Fibroblast of peridontal ligament (primary cell): ENCODE measurements at regions not wholly inside any gene's neighbourhood (a gene's known extent, or its start where the extent isn't known, plus 50 kb on each side); places are given as distances from the start of the nearest gene placed in this dataset.
A peak's percentile ranks its signal among the peaks of the same experiment; 100 is the strongest.
"Not testable (repeated sequence)": the region's sequence is repeated elsewhere in the genome, so short reads cannot be mapped to it uniquely, and the experiment has no call there.

Source experiments
- DNase-seq: peaks from one replicate; pipeline ENCODE4 v3.0.0-alpha.2; 2010; ENCODE audit errors: extremely low read depth

DNA sequence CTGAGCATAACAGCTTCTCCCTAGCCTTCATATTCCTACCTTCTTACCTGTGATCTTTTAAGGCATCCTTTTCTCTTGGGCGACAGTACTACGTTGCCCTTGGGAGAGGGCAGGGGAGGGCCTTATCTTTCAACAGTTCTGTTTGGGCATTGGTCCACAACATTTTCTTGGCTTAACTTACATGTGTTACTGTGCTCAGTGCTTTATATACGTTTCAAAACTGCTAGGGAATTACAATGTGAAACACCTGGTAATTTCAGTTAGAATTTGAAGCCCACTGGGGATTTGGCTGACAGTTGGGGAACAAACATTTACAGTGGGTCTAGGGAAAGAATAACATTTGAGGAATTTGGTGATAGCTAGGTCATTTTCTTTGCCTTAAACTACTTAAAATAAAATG is 667.1 kb downstream of the PRIM2 start:
- not testable (repeated sequence) for DNase-seq

DNA sequence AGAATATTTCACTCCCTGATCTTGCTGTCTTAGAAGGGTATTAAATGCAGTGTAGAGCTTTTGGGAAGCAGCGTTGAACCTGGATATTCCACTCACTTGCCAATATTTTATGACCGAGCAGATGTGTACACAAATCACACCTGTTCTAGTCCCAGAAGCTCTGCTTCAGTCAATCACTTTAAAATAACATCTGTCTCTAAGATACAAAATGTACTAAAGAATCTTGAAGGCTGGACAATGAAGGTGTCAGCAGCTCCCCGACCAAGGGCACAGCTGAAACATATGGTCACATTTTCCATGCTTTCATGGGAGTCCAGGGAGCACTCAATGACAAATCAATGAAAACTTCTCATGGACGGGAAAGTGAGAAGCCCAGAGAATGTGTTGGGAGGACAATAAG is 668.3 kb downstream of the PRIM2 start:
- DNase-seq, result not testable (repeated sequence)

DNA sequence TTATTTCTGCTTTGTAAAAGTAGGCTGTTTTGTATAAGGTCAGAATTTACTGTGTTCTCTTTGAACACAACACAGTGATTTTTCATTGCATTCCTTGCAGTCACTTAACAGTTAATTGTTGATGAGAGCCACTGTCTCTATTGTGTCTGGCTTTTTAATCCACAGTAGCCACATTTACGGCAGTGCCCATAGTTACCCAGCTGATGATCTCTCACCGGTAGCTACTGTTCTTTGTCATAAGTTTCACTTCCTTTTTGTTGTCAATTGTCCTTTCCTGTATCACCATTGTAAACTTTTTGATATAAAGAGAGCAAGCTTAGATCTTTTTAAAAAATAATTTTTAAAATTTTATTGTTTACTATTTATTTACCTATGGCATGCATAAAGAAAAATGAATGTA is 669.2 kb downstream of the PRIM2 start:
- not testable (repeated sequence) for DNase-seq

DNA sequence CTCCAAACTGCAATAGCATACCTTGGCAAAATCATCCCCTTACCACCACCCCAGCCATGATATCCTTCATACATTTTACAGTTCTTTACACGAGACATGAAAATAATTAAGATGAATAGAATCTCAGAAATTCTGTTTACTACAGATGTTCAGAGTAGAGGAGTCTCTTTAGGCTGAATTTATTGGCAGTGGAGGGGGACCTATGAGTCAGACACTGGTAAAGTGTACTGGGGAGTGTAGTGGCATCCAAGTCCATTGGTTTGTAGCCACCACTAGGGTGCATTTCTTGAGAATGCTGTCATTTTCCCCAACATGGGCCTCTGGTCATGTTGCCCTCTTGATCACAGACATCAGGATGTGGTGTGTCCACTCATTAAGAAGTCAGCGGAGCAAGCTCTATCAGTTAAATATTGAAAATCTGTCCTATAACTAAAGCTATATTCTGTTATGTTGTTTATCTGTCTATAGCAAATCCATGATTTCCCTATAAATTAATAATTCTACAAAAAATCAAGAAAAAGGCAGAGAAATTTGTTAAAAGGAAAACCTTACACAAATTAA is 672.2 kb downstream of the PRIM2 start:
- DNase-seq, result not testable (repeated sequence)

DNA sequence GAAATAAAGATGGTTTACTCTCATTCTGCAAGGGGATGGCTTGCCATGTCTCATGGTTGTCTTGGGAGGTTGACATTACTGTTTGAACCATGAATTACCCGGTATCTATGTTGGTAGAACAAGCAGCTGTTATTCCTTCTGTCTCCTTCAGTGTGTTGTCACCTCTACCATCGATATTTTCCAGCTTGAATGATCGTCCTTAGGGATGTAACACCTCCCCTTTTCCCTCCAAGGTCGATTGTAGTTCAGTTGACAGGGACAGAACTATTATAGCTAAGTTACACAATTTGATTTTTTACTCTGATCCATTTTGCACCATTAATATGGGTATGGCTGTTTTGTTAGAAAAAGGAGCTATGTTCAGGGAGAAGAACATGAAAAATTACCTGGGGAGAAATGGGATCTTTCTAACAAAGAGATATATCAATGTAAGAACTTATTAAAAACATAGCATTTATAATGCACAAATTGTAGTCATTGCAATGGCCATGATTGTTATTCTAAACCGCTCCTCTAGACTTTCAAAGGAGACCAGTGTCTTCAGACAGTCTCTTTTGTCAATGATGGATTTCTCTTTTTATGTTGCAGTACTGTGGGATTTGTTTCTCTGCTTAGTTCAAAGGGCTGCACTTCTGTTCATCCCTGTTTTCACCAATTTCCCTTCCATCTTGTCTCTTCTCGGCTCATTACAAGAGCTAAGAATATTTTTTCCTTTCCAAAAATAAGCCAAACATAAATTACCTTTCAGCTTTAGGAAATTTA is 681.6 kb downstream of the PRIM2 start:
- DNase-seq, result not testable (repeated sequence)

DNA sequence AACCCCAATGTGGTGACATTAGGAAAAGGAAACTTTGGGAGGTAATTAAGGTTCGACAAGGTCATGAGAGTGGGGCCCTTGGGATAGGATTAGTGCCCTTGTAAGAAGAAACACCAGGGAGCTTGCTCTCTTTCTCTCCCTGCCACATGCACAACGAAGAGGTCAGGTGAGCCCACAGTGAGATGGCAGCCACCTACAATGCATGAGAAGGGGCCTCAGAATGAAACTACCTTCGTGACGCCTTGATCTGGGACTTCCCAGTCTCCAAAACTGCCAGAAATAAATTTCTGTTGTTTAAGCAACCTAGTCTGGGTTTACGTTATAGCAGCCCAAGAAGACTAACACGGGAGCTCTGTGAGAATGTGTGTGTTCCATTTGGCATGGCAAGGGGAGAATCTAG is 682.8 kb downstream of the PRIM2 start:
- DNase-seq, result not testable (repeated sequence)

DNA sequence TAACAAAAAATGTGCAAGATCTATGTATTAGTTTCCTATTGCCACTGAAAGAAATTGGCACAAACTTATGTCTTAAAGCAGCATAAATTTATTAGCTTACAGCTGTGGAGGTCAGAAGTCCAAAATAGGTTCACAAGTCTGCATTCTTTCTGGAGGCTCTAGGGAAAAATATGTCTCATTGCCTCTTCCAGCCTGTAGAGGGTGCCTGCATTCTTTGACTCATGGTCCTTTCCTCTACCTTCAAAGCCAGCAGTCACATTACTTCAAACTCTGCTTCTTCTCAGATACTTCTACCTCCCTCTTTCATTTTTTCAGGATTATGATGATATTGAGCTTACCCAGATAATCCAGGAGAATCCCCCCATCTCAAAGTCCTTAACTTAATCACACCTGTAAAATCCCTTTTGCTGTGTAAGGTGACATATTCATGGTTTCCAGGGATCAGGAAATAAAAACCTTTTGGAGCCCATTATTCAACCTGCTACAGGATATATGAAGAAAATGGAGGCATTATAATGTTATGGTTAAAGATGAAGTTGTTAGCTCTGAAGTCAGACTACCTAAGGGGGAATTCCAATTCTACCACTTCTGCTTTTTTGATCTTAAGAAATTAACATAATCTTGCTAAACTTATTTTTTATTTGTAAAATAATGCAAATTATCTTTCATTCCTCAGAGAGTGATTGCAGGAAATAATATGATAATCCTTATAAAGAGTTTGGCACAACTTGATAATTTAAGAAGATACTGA is 686.2 kb downstream of the PRIM2 start:
- not testable (repeated sequence) for DNase-seq

DNA sequence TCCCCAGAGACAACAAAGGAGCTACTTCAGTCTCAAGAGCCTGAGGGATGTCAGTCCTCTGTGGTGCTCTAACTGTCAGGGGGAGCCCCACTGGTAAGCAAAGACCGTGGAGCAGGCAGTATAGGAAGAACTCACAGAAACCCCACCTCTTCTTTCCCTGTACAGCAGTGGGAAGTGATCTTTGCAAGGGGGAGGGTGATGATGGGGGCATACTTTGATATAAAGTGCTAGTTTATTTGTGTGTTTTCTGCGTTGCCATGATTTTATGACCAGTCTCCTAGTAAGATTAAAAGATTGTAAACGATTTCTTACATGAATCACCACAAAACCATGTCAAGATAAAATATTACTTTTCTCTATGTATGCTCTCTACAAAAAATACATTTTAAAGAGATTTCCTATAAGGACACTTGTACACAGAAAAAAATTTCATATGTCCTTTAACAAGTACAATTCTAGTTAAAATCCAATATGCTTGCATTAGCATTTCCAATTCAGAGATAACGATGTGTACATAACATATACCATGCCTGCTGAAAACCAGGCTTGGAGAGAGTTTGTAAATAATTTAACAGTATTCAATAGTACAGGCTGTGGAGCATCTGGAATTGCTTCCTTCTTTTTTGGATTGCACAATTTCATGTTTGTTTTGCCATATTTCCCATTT is 690.0 kb downstream of the PRIM2 start:
- not testable (repeated sequence) for DNase-seq

DNA sequence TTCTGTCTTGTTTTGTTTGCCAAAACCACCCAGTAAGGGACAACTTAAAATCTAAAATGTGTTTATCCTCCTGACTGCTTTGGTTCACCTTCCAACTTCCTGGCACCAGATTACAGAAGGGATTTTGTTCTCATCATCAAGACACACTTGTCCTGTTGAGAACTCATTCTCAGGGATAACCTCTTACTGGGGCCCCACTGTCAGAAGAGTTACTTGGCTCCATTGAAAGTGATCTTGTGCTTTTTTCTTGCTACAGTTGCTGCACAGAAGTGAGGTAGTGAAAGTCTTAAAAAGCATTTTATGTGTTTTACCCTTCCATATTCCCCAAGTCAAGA is 690.5 kb downstream of the PRIM2 start:
- not testable (repeated sequence) for DNase-seq

DNA sequence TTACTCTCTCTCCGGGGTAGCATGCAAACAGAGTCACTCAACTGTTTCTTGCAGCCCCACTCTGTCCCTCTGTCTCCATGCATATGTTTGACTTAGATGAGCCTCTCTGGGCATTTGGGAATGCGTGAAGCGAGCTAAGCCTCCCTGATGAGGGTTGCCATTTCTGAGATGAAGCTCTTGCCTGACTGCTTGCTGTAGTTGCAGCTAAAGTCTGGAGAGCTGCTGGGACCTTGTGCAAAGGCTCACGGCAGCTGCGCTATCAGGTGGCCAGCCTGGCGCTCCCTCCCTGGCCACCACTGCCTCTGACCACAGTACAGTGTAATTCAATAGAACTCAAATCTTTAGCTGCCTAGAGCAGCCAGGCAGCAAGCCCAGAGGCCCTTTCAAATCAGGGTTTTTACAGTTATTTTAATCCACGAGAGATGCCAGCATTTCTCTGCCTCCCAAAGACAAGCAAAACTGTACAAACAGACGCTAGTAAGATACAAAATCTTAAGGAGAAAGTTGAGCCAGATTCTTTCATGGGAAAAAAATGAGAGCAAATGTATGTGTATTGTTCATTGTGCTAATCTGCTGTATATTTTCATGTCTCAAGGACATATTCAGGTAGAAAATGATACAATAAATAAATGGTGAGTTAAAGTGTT is 694.6 kb downstream of the PRIM2 start:
- not testable (repeated sequence) for DNase-seq

DNA sequence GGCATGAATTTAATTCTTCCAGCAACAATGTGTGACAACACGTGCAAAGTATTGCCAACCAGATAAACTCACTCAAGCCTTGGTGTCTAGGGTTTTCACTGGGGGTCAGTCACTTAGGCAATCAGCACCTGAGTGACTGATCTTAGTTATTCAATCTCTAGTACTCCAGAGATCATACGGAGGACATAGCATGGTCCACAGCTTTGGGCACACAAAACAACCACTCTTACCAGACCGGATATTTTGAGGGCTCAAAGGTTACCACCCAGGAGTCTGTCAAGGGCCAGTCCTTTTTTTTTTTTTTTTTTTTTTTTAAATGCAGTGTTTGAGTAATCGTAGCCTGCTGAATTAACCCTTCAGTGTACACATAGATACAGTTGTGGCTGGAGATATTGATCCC is 699.2 kb downstream of the PRIM2 start:
- DNase-seq, result not testable (repeated sequence)

DNA sequence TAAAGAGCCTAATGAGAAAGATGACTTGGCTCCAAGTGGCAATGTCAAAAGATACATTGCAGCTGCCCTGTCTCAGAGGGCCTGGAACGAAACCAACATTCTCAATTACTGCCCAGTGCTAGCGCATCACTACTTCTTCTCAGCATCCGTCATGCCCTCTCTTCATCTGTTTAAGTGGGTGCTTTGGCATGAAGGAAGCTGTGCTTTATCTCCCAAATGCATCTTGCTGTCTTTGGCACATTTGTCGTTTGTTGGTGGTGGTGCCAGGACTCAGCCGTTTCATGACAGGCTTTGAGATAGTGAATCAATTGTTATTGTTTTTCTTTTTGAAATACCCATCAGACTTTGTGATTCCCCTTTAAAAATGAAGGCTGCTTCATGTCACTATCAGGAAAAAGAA is 710.8 kb downstream of the PRIM2 start:
- DNase-seq, result not testable (repeated sequence)

DNA sequence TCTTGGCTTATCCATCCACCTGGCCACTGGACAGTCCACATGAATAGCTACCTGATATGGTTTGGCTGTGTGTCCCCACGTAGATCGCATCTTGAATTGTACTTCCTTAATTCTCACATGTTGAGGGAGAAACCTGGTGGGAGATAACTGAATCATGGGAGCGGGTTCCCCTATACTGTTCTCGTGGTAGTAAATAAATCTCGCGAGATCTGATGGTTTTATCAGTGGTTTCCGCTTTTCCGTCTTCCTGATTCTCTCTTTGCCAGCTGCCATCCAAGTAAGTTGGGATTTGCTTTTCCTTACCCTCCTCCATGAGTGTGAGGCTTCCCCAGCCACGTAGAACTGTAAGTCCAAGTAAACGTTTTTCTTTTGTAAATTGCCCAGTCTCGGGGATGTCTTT is 720.8 kb downstream of the PRIM2 start:
- DNase-seq, result not testable (repeated sequence)

DNA sequence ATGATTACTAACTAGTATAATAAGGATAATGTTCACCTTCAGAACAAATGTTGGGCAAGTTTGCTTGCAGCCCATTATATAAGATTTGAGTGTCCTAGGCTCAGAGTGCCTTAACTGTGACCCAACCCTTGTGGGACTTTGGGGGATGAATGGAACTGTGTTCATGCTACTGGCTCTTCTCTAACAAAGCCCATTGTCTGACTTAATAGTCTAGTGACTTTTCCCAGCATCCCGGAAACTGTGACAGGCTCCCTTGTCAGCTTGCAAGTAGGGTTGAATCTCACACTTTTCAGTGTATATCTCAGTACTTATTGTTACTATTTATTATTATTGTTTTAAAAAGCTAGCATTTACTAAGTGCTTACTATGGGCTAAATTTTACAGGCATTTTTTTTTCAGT is 729.2 kb downstream of the PRIM2 start:
- DNase-seq, result not testable (repeated sequence)

DNA sequence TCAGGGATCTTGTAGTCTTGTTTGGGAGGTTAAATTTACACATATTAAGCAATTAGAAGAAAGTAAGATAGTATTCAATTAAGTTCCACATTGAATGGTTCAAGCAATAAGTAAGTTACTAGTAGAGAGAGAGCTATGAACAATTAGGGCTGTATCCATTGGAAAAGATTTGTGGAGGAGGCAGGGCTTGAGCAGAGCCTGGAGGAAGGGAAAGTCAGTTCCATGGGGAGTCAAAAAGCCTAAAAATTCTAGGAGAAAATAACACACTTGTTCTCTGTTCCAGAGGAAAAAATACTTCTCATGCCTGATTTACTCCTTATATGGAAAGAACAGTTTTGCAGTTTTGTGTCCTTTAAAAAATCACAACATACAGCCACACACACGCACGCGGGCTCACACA is 730.0 kb downstream of the PRIM2 start:
- not testable (repeated sequence) for DNase-seq

DNA sequence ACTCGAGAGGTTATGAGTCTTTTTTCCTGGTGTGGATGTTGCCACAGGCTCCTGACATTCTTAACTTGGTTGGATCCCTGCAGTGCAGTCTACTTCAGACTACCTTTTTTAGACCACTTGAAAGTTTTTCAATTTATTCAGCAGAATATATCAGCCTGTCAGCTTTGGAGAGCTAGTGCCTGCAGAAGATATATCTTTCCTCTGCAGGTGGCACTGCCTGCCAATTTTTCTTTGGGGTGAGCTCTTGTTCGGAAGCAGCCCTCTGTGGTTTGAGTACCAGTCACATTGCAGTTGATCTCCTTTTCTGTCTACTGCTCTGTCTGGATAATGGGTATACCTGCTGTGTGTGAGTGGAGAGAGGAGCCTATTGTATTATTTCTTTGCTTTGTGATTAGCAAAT is 730.4 kb downstream of the PRIM2 start:
- not testable (repeated sequence) for DNase-seq

DNA sequence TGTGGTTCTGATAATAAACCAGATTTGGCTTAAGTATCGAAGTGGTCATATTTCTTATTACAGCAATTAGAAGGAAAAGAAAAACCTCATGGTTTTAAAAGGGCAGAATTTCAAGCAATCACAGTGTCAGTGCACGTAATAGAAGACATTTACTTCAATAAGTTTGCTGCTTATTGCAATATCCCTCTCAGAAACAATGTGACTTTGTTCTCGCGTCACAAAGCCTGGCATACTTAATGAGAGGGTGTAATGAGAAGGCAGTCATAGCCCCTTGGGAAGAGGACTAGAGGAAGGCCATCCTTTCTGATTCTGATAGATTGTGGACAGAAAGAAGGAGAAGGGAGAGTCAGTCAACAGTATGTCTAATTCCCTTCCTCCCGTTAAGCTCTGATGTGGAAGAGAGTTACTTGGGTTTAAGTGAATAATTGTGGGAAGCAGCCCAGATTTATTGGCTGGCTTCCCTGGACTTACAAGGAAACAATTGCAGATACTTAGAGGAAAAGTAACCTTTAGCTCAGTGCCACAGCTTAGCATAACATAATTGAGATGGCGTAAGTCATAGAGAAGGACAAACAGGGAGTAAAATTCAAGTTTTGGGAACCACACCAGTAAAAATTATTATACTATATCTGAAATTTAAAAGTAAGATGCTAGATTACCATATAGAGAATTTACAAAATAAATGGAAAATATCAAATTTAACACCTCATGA is 738.2 kb downstream of the PRIM2 start:
- DNase-seq, result peak; percentile 27

DNA sequence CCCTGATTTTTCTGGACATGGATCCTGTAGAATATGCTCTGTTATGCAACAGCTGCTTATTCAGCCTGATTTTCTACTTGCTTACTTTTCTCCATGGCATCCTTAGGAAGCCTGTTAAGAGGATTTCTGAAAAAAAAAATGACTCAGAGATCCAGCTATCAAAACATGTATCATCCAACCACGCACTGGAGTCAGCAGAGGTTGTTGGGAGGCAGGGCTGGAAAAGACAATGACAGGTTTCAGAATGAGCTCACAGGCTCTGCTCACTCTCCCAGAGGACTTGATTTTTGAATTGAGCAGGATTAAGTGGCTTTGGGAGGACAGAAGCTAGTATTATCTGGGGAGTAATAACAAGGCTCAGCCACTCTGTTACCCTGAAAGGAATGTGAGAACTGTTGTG is 742.3 kb downstream of the PRIM2 start:
- peak; percentile 46 for DNase-seq

DNA sequence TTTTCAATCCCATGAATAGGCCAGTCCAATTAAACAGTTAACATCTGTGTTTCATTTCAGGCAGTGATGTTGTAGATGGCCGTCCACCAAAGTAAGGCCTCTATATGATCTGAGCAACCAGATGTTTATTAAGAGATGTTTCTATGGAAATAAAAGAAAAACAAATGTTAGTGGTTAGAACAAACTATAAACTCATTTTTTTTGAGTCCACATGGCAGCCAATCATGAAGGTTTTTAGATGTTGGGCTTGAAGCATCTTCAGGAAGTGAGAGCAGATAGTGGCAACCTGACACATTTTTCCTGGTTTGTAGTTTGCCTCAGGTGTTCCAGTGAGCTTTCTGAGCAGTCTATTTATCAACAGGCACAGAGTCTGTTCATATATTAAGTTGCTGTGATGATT is 746.1 kb downstream of the PRIM2 start:
- peak; percentile 36 for DNase-seq

DNA sequence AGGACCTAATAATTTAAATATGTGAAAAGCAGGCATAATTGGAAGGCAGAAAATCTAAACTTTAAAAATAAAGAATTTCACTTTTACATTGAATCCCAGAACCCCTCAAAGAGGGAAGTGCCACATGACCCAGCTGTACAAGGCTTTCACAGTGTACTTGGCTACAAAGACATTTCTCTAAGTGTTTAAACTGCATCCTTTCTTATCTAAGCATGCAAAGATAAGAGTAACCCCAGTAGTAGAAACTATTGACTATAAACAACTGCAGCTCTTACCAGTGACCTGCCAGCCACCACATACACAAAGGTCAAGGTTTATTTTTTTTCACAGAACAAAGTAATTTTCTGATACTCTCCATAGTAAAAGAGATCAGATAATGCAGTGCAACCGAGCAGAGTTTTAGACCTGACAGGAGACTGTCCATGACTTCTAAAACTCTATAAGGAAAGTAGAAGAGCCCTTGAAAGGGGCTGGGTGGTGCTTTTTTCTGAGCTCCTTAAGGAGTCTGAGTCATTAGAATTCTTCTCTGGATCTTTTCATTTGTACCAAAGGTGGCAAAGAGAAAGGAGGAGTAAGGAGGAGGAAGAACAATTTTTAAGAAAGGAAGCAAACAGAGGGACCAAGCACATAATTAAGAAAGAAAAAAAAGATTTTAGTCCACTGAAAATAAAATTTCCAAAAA is 750.6 kb downstream of the PRIM2 start:
- DNase-seq, result not testable (repeated sequence)

DNA sequence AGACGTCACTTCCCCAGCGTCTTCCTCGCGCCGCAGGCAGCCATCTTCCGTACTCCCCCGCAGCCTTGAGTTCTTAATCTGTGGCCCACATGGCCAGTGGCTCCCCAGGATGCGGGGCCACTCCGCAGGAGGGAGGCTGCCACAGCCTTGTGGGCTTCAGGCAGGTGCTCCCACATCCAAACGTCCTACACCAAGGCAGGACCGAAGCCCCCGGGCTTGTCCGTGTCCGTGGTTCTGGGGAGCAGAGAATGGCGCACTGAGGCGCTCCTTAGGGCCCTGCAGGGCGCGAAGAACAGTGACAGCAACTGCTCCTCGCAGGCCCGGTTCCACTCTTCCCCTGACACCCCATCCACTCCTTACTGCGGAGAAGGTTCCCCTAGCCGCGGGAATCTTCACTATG is 755.8 kb downstream of the PRIM2 start:
- DNase-seq, result no peak
